HL-60 (cell line): ENCODE measurements at regions not wholly inside any gene's neighbourhood (a gene's known extent, or its start where the extent isn't known, plus 50 kb on each side); places are given as distances from the start of the nearest gene placed in this dataset.

Experiments
- DNase-seq, 2 experiments: peaks; one replicate each; pipeline ENCODE4 v3.0.0-alpha.2; 2010 to 2020; ENCODE audit warnings: low read depth in 1 of 2, low spot score in 1 of 2
- H3K27ac ChIP-seq: fragments of 250-450 bp; sonication (Bioruptor Pico); replicated peaks from 2 replicates; pipeline ENCODE4 v1.5.1; 2020; ENCODE audit warnings: mild to moderate bottlenecking, moderate library complexity
- H3K27me3 ChIP-seq: fragments of 250-450 bp; sonication (Bioruptor Pico); 2 replicates; pipeline ENCODE4 v1.5.1; 2021; ENCODE audit warnings: mild to moderate bottlenecking, moderate library complexity; ENCODE audit not compliant: insufficient read depth, poor library complexity, severe bottlenecking
- H3K4me3 ChIP-seq: replicated peaks from 2 replicates; pipeline ENCODE4 v1.5.1; 2011; ENCODE audit warnings: mild to moderate bottlenecking, control low read depth, low read length; ENCODE audit not compliant: insufficient read depth
- GABPA ChIP-seq: IDR thresholded peaks from 2 replicates; pipeline ENCODE4 v1.6.1; 2012; ENCODE audit warnings: low read depth
- POLR2AphosphoS5 ChIP-seq: IDR thresholded peaks from 2 replicates; pipeline ENCODE4 v1.6.1; 2012; ENCODE audit warnings: low read depth
- REST ChIP-seq: IDR thresholded peaks from 2 replicates; pipeline ENCODE4 v1.6.1; 2012; ENCODE audit warnings: low read depth; ENCODE audit not compliant: insufficient replicate concordance
- SPI1 ChIP-seq: IDR thresholded peaks from 2 replicates; pipeline ENCODE4 v1.6.1; 2012; ENCODE audit warnings: low read depth, mild to moderate bottlenecking, borderline replicate concordance
- TF ChIP-seq, protein P1 (sequence below): IDR thresholded peaks from one replicate; pipeline ENCODE4 v1.5.1; 2011; ENCODE audit warnings: low read length, control low read depth, inconsistent platforms; ENCODE audit not compliant: insufficient read depth

DNA sequence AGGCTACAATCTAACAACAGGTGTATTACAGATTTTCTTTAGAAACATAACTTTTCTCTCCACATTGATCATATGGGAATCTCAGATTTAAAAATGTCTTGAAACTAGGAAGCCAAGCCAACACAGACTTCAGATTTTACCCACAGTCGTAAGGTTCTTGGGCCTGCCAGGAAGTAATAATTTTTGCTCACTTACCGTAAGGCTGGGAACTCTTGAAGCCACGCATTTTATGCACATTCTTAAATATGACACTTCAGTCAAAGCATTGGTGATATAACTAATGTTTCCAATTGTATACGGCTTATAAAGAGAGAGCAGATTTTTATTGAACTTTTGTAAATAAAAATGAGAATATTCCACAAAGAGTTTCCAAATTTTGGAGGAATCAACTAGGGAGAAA lies 328.9 kb upstream of the TRPC7 start:
- Histone ChIP-seq H3K27me3 (no peaks in the 10 kb centered on the region), H3K27ac (no peak overlapping the region), H3K4me3 (no peak overlapping the region)
- DNase-seq, result no peak
- TF ChIP-seq GABPA, result no peak
- TF ChIP-seq, protein P1, sequence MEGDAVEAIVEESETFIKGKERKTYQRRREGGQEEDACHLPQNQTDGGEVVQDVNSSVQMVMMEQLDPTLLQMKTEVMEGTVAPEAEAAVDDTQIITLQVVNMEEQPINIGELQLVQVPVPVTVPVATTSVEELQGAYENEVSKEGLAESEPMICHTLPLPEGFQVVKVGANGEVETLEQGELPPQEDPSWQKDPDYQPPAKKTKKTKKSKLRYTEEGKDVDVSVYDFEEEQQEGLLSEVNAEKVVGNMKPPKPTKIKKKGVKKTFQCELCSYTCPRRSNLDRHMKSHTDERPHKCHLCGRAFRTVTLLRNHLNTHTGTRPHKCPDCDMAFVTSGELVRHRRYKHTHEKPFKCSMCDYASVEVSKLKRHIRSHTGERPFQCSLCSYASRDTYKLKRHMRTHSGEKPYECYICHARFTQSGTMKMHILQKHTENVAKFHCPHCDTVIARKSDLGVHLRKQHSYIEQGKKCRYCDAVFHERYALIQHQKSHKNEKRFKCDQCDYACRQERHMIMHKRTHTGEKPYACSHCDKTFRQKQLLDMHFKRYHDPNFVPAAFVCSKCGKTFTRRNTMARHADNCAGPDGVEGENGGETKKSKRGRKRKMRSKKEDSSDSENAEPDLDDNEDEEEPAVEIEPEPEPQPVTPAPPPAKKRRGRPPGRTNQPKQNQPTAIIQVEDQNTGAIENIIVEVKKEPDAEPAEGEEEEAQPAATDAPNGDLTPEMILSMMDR, result no peak
- no peak for TF ChIP-seq POLR2AphosphoS5
- no peak for TF ChIP-seq SPI1
- no peak for TF ChIP-seq REST

DNA sequence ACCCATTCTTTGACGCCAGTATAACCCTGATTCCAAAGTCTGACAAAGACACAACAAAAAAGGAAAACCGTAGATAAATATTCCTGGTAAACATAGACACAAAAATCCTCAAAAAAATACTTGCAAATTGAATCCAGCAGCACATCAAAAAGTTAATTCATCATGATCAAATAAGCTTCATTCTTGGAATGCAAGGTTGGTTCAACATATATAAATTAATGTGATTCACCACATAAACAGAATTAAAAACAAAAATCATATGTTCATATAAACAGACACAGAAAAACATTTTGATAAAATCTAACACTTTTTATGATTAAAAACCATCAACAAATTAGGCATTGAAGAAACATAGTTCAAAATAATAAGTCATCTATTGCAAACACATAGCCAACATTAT lies 324.2 kb upstream of the TRPC7 start:
- Histone ChIP-seq H3K27me3 (no peaks in the 10 kb centered on the region), H3K4me3 (no peak overlapping the region), H3K27ac (no peak overlapping the region)
- TF ChIP-seq, protein P1, result no peak
- TF ChIP-seq REST (no peak), SPI1 (no peak)
- no peak for DNase-seq

DNA sequence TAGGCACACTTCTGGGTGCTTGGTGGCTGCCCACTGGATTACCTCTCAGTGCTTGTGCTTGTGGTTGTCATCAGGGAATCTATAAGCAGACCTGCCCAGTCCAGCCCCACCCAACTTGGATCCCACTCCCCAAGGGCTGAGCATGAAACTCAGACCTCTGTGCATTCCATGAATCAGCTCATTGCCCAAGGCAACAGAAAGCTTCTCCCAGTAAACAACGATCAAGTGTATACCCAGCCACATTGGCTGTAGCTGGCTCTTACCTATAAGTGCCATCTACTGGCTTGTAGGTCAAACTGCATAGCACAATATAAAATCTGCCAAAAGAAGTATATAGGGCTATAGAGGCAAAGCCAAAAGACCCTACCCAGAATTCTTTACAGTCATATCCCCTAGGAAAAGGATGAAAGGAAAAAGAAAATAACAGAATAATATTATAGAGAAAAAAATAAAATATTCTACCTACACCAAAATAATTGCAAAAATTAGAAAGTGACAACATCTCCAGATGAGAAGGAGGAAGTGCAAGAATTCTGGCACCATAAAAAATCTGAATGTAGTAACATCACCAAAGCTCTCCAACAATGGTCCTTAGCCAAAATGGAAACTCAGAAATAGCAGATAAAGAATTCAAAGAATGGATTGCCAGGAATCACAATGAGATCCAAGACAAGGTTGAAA lies 321.0 kb upstream of the TRPC7 start:
- H3K27me3 ChIP-seq, result no peaks in the 10 kb centered on the region
- no peak overlapping the region for H3K27ac ChIP-seq
- TF ChIP-seq GABPA (no peak), POLR2AphosphoS5 (no peak), SPI1 (no peak), REST (no peak)
- TF ChIP-seq, protein P1, result no peak
- no peak overlapping the region for H3K4me3 ChIP-seq
- DNase-seq, result no peak
